NCI-H128 (cell line): ENCODE measurements at regions not wholly inside any gene's neighbourhood (a gene's known extent, or its start where the extent isn't known, plus 50 kb on each side); places are given as distances from the start of the nearest gene placed in this dataset.

Source experiments
- DNase-seq: peaks from one replicate; lab custom pipeline; 2025; ENCODE audit not compliant: unreplicated experiment; lab: John Stamatoyannopoulos, UW

GRCh38 chr12:24561411-24561871 is 387.5 kb downstream of the BCAT1 start:
- no peak for DNase-seq

- no peak for DNase-seq
Measured at GRCh38 chr12:24560831-24561271, 388.1 kb downstream of the BCAT1 start.

- no peak for DNase-seq
Measured at GRCh38 chr12:24560192-24560775, 388.6 kb downstream of the BCAT1 start.

- DNase-seq = no peak
Measured at GRCh38 chr12:24557738-24558137, 391.2 kb downstream of the BCAT1 start.

GRCh38 chr12:24555730-24556129 is 393.2 kb downstream of the BCAT1 start:
- DNase-seq = no peak

GRCh38 chr12:24554612-24555295 is 394.1 kb downstream of the BCAT1 start:
- DNase-seq = no peak

- no peak for DNase-seq
Measured at GRCh38 chr12:24553259-24553658, 395.6 kb downstream of the BCAT1 start.

GRCh38 chr12:24551163-24551786 is 397.6 kb downstream of the BCAT1 start:
- DNase-seq = peak; percentile 8

- no peak for DNase-seq
Measured at GRCh38 chr12:24550609-24551008, 398.3 kb downstream of the BCAT1 start.

- DNase-seq = no peak
Measured at GRCh38 chr12:24546661-24547060, 402.2 kb downstream of the BCAT1 start.

- DNase-seq = no peak
Measured at GRCh38 chr12:24546084-24546483, 402.8 kb downstream of the BCAT1 start.

- no peak for DNase-seq
Measured at GRCh38 chr12:24544368-24544767, 404.5 kb downstream of the BCAT1 start.

- no peak for DNase-seq
Measured at GRCh38 chr12:24541193-24541871, 407.6 kb downstream of the BCAT1 start.

- DNase-seq = no peak
Measured at GRCh38 chr12:24539646-24540045, 409.3 kb downstream of the BCAT1 start.

- no peak for DNase-seq
Measured at GRCh38 chr12:24537083-24537860, 411.6 kb downstream of the BCAT1 start.

GRCh38 chr12:24535334-24536069 is 413.4 kb downstream of the BCAT1 start:
- DNase-seq = no peak

- DNase-seq = no peak
Measured at GRCh38 chr12:24534622-24535021, 414.3 kb downstream of the BCAT1 start.

- DNase-seq = no peak
Measured at GRCh38 chr12:24533716-24534352, 415.1 kb downstream of the BCAT1 start.

- DNase-seq = no peak
Measured at GRCh38 chr12:24530689-24531088, 418.2 kb downstream of the BCAT1 start.

GRCh38 chr12:24527102-24527501 is 421.8 kb downstream of the BCAT1 start:
- DNase-seq = no peak
